ENCODE measurements at regions not wholly inside any gene's neighbourhood (a gene's known extent, or its start where the extent isn't known, plus 50 kb on each side); places are given as distances from the start of the nearest gene placed in this dataset.

GRCh38 chr18:78208461-78208860, 771.2 kb upstream of the SALL3 start:
- no peak overlapping the region for H3K4me3 Mint-ChIP-seq
- no peak overlapping the region for H3K27ac Mint-ChIP-seq
- no peaks in the 10 kb centered on the region for H3K4me1 Mint-ChIP-seq
- H3K9me3 Mint-ChIP-seq, result no peaks in the 10 kb centered on the region
- H3K27me3 Mint-ChIP-seq, result no peaks in the 10 kb centered on the region
- no peaks in the 10 kb centered on the region for H3K36me3 Mint-ChIP-seq

GRCh38 chr18:78213361-78213994, 766.1 kb upstream of the SALL3 start:
- no peak overlapping the region for H3K4me3 Mint-ChIP-seq
- H3K27ac Mint-ChIP-seq, result no peak overlapping the region
- H3K27me3 Mint-ChIP-seq, result no peaks in the 10 kb centered on the region
- no peaks in the 10 kb centered on the region for H3K9me3 Mint-ChIP-seq
- H3K36me3 Mint-ChIP-seq, result no peaks in the 10 kb centered on the region
- no peaks in the 10 kb centered on the region for H3K4me1 Mint-ChIP-seq

GRCh38 chr18:78221496-78221895, 758.1 kb upstream of the SALL3 start:
- H3K27me3 Mint-ChIP-seq, result no peaks in the 10 kb centered on the region
- no peak overlapping the region for H3K27ac Mint-ChIP-seq
- no peaks in the 10 kb centered on the region for H3K9me3 Mint-ChIP-seq
- H3K4me1 Mint-ChIP-seq, result no peaks in the 10 kb centered on the region
- H3K4me3 Mint-ChIP-seq, result no peak overlapping the region
- H3K36me3 Mint-ChIP-seq, result peaks cover 2% of the 10 kb centered on the region

- Mint-ChIP-seq H3K36me3 (peaks cover 2% of the 10 kb centered on the region), H3K27ac (no peak overlapping the region), H3K27me3 (no peaks in the 10 kb centered on the region), H3K4me1 (no peaks in the 10 kb centered on the region), H3K9me3 (no peaks in the 10 kb centered on the region), H3K4me3 (no peak overlapping the region)
These were observed 750.6 kb upstream of the SALL3 start for GRCh38 chr18:78228974-78229373.

GRCh38 chr18:78230911-78231310, 748.7 kb upstream of the SALL3 start:
- Mint-ChIP-seq H3K4me1 (no peaks in the 10 kb centered on the region), H3K27ac (no peak overlapping the region), H3K9me3 (no peaks in the 10 kb centered on the region), H3K36me3 (peaks cover 2% of the 10 kb centered on the region), H3K27me3 (no peaks in the 10 kb centered on the region), H3K4me3 (no peak overlapping the region)

GRCh38 chr18:78232196-78232595, 747.4 kb upstream of the SALL3 start:
- no peak overlapping the region for H3K27ac Mint-ChIP-seq
- no peaks in the 10 kb centered on the region for H3K4me1 Mint-ChIP-seq
- H3K27me3 Mint-ChIP-seq, result no peaks in the 10 kb centered on the region
- H3K9me3 Mint-ChIP-seq, result no peaks in the 10 kb centered on the region
- H3K36me3 Mint-ChIP-seq, result no peaks in the 10 kb centered on the region
- H3K4me3 Mint-ChIP-seq, result no peak overlapping the region

GRCh38 chr18:78237864-78238263, 741.8 kb upstream of the SALL3 start:
- H3K27me3 Mint-ChIP-seq, result no peaks in the 10 kb centered on the region
- H3K4me3 Mint-ChIP-seq, result no peak overlapping the region
- no peaks in the 10 kb centered on the region for H3K9me3 Mint-ChIP-seq
- no peaks in the 10 kb centered on the region for H3K4me1 Mint-ChIP-seq
- no peak overlapping the region for H3K27ac Mint-ChIP-seq
- no peaks in the 10 kb centered on the region for H3K36me3 Mint-ChIP-seq

GRCh38 chr18:78238404-78239089, 741.1 kb upstream of the SALL3 start:
- Mint-ChIP-seq H3K27ac (no peak overlapping the region), H3K9me3 (no peaks in the 10 kb centered on the region)

GRCh38 chr18:78239090-78239457, 740.5 kb upstream of the SALL3 start:
- Mint-ChIP-seq H3K9me3 (no peaks in the 10 kb centered on the region), H3K4me1 (no peaks in the 10 kb centered on the region), H3K27ac (no peak overlapping the region), H3K36me3 (no peaks in the 10 kb centered on the region), H3K4me3 (no peak overlapping the region), H3K27me3 (no peaks in the 10 kb centered on the region)

More at GRCh38 chr18:78238404-78239089, 741.1 kb upstream of the SALL3 start:
- Mint-ChIP-seq H3K36me3 (no peaks in the 10 kb centered on the region), H3K27me3 (no peaks in the 10 kb centered on the region), H3K4me3 (no peak overlapping the region), H3K4me1 (no peaks in the 10 kb centered on the region)

GRCh38 chr18:78240101-78240500, 739.5 kb upstream of the SALL3 start:
- Mint-ChIP-seq H3K27me3 (no peaks in the 10 kb centered on the region), H3K4me1 (no peaks in the 10 kb centered on the region), H3K36me3 (no peaks in the 10 kb centered on the region), H3K4me3 (no peak overlapping the region), H3K9me3 (no peaks in the 10 kb centered on the region), H3K27ac (no peak overlapping the region)

GRCh38 chr18:78240627-78241252, 738.9 kb upstream of the SALL3 start:
- Mint-ChIP-seq H3K27me3 (no peaks in the 10 kb centered on the region), H3K9me3 (no peaks in the 10 kb centered on the region), H3K4me1 (no peaks in the 10 kb centered on the region), H3K27ac (no peak overlapping the region), H3K36me3 (no peaks in the 10 kb centered on the region), H3K4me3 (no peak overlapping the region)

GRCh38 chr18:78241535-78242253, 737.9 kb upstream of the SALL3 start:
- Mint-ChIP-seq H3K36me3 (no peaks in the 10 kb centered on the region), H3K4me3 (no peak overlapping the region), H3K27me3 (no peaks in the 10 kb centered on the region), H3K9me3 (no peaks in the 10 kb centered on the region), H3K4me1 (no peaks in the 10 kb centered on the region), H3K27ac (no peak overlapping the region)

GRCh38 chr18:78242254-78242643, 737.4 kb upstream of the SALL3 start:
- no peaks in the 10 kb centered on the region for H3K9me3 Mint-ChIP-seq
- H3K4me3 Mint-ChIP-seq, result no peak overlapping the region
- H3K36me3 Mint-ChIP-seq, result no peaks in the 10 kb centered on the region
- H3K27me3 Mint-ChIP-seq, result no peaks in the 10 kb centered on the region
- no peaks in the 10 kb centered on the region for H3K4me1 Mint-ChIP-seq
- no peak overlapping the region for H3K27ac Mint-ChIP-seq

- H3K27me3 Mint-ChIP-seq, result no peaks in the 10 kb centered on the region
- H3K4me1 Mint-ChIP-seq, result no peaks in the 10 kb centered on the region
- H3K4me3 Mint-ChIP-seq, result no peak overlapping the region
- H3K36me3 Mint-ChIP-seq, result no peaks in the 10 kb centered on the region
- no peaks in the 10 kb centered on the region for H3K9me3 Mint-ChIP-seq
- H3K27ac Mint-ChIP-seq, result no peak overlapping the region
These were observed 736.8 kb upstream of the SALL3 start for GRCh38 chr18:78242806-78243205.

- no peaks in the 10 kb centered on the region for H3K9me3 Mint-ChIP-seq
- no peak overlapping the region for H3K4me3 Mint-ChIP-seq
These were observed 734.8 kb upstream of the SALL3 start for GRCh38 chr18:78244779-78245178.

GRCh38 chr18:78245451-78245850, 734.2 kb upstream of the SALL3 start:
- no peaks in the 10 kb centered on the region for H3K9me3 Mint-ChIP-seq
- no peak overlapping the region for H3K4me3 Mint-ChIP-seq
- H3K36me3 Mint-ChIP-seq, result no peaks in the 10 kb centered on the region
- no peaks in the 10 kb centered on the region for H3K4me1 Mint-ChIP-seq
- no peaks in the 10 kb centered on the region for H3K27me3 Mint-ChIP-seq
- H3K27ac Mint-ChIP-seq, result no peak overlapping the region

More at GRCh38 chr18:78244779-78245178, 734.8 kb upstream of the SALL3 start:
- H3K36me3 Mint-ChIP-seq, result no peaks in the 10 kb centered on the region
- H3K4me1 Mint-ChIP-seq, result no peaks in the 10 kb centered on the region
- H3K27ac Mint-ChIP-seq, result no peak overlapping the region
- H3K27me3 Mint-ChIP-seq, result no peaks in the 10 kb centered on the region

All from activated naive CD4-positive, alpha-beta T cell treated with anti-CD3 and anti-CD28 coated beads, Interleukin-2, amount 50 U/mL, for 24 hours (primary cell).